SK-N-SH treated with all-trans-retinoic acid at 6 μM for 48 hours (cell line): ENCODE measurements at regions not wholly inside any gene's neighbourhood (a gene's known extent, or its start where the extent isn't known, plus 50 kb on each side); places are given as distances from the start of the nearest gene placed in this dataset.

Source experiments
- ATAC-seq: fragments of 200-7000 bp; cut with Tn5 transposase; 3 replicates; pipeline ENCODE4 v1.9.1; 2020; ENCODE audit warnings: mild to moderate bottlenecking, moderate library complexity
- ARNTL ChIP-seq: fragments of 450-650 bp; formaldehyde crosslinking; IDR thresholded peaks from 2 replicates; pipeline ENCODE4 v1.5.0; 2020; ENCODE audit warnings: low read depth, mild to moderate bottlenecking, moderate library complexity, borderline replicate concordance
- BACH2 ChIP-seq: fragments of 250-450 bp; sonication (Bioruptor Pico); IDR thresholded peaks from 2 replicates; pipeline ENCODE4 v1.9.0; 2021; ENCODE audit warnings: mild to moderate bottlenecking, borderline replicate concordance
- CREB5 ChIP-seq: fragments of 250-450 bp; sonication (Bioruptor Pico); IDR thresholded peaks from 2 replicates; pipeline ENCODE4 v1.5.1; 2020; ENCODE audit warnings: low read depth, mild to moderate bottlenecking, moderate library complexity
- CSDC2 ChIP-seq: fragments of 250-450 bp; sonication (Bioruptor Pico); IDR thresholded peaks from 2 replicates; pipeline ENCODE4 v1.5.0; 2020; ENCODE audit warnings: mild to moderate bottlenecking, moderate library complexity
- CSRNP3 ChIP-seq: fragments of 250-450 bp; sonication (Bioruptor Pico); IDR thresholded peaks from 2 replicates; pipeline ENCODE4 v1.5.1; 2021; ENCODE audit warnings: mild to moderate bottlenecking, moderate library complexity
- ESRRG ChIP-seq: fragments of 250-450 bp; sonication (Bioruptor Pico); IDR thresholded peaks from 2 replicates; pipeline ENCODE4 v1.6.1; 2021; ENCODE audit warnings: mild to moderate bottlenecking
- GLIS3 ChIP-seq: fragments of 250-450 bp; sonication (Bioruptor Pico); IDR thresholded peaks from 2 replicates; pipeline ENCODE4 v1.5.0; 2020; ENCODE audit warnings: mild to moderate bottlenecking, moderate library complexity
- ISL1 ChIP-seq: fragments of 250-450 bp; sonication (Bioruptor Pico); IDR thresholded peaks from 2 replicates; pipeline ENCODE4 v2.1.2; 2022; ENCODE audit warnings: mild to moderate bottlenecking, moderate library complexity
- OSR1 ChIP-seq: fragments of 250-450 bp; sonication (Bioruptor Pico); IDR thresholded peaks from 2 replicates; pipeline ENCODE4 v1.8.0; 2022; ENCODE audit warnings: moderate library complexity, mild to moderate bottlenecking, inconsistent platforms
- PATZ1 ChIP-seq: fragments of 250-450 bp; sonication (Bioruptor Pico); IDR thresholded peaks from 2 replicates; pipeline ENCODE4 v1.8.0; 2020; ENCODE audit warnings: mild to moderate bottlenecking, moderate library complexity, borderline replicate concordance
- POU6F1 ChIP-seq: fragments of 250-450 bp; sonication (Bioruptor Pico); IDR thresholded peaks from 2 replicates; pipeline ENCODE4 v1.8.0; 2021; ENCODE audit warnings: low read depth, mild to moderate bottlenecking, moderate library complexity, borderline replicate concordance
- PPARA ChIP-seq: fragments of 250-450 bp; sonication (Bioruptor Pico); IDR thresholded peaks from 2 replicates; pipeline ENCODE4 v1.5.0; 2020; ENCODE audit warnings: mild to moderate bottlenecking, borderline replicate concordance
- RARB ChIP-seq: fragments of 250-450 bp; sonication (Bioruptor Pico); IDR thresholded peaks from 2 replicates; pipeline ENCODE4 v1.8.0; 2021; ENCODE audit warnings: mild to moderate bottlenecking, moderate library complexity
- SNAI2 ChIP-seq: fragments of 250-450 bp; sonication (Bioruptor Pico); IDR thresholded peaks from 2 replicates; pipeline ENCODE4 v1.5.0; 2020; ENCODE audit warnings: mild to moderate bottlenecking, moderate library complexity
- TCF4 ChIP-seq: fragments of 250-450 bp; sonication (Bioruptor Pico); IDR thresholded peaks from 2 replicates; pipeline ENCODE4 v1.8.0; 2021; ENCODE audit warnings: mild to moderate bottlenecking, moderate library complexity, borderline replicate concordance
- TOX ChIP-seq: fragments of 250-450 bp; sonication (Bioruptor Pico); IDR thresholded peaks from 2 replicates; pipeline ENCODE4 v1.8.0; 2021; ENCODE audit warnings: mild to moderate bottlenecking, moderate library complexity, borderline replicate concordance
- TSHZ2 ChIP-seq: fragments of 250-450 bp; sonication (Bioruptor Pico); IDR thresholded peaks from 2 replicates; pipeline ENCODE4 v1.5.0; 2020; ENCODE audit warnings: mild to moderate bottlenecking, moderate library complexity
- ZC3H10 ChIP-seq: fragments of 250-450 bp; sonication (Bioruptor Pico); IDR thresholded peaks from 2 replicates; pipeline ENCODE4 v1.5.1; 2021; ENCODE audit warnings: mild to moderate bottlenecking, moderate library complexity
- ZFP3 ChIP-seq: fragments of 250-450 bp; sonication (Bioruptor Pico); IDR thresholded peaks from 2 replicates; pipeline ENCODE4 v1.5.0; 2020; ENCODE audit warnings: mild to moderate bottlenecking, moderate library complexity
- ZFP30 ChIP-seq: fragments of 450-650 bp; formaldehyde crosslinking; IDR thresholded peaks from 2 replicates; pipeline ENCODE4 v1.5.0; 2022; ENCODE audit warnings: mild to moderate bottlenecking, moderate library complexity
- ZNF565 ChIP-seq: fragments of 450-650 bp; formaldehyde crosslinking; conservative IDR thresholded peaks from 2 replicates; pipeline ENCODE4 v1.5.0; 2020; ENCODE audit warnings: low read depth, mild to moderate bottlenecking, moderate library complexity
- ZNF70 ChIP-seq: fragments of 450-650 bp; formaldehyde crosslinking; IDR thresholded peaks from 2 replicates; pipeline ENCODE4 v1.5.0; 2020; ENCODE audit warnings: mild to moderate bottlenecking, moderate library complexity

GRCh38 chr5:4018007-4018406 is 422.4 kb downstream of the IRX1 start:
- ATAC-seq: no peak

GRCh38 chr5:4019009-4019769 is 423.6 kb downstream of the IRX1 start:
- ATAC-seq: no peak
- TF ChIP-seq CSDC2 (CRISPR knock-in tag): no peak
- TF ChIP-seq BACH2: no peak
- no peak for TF ChIP-seq TCF4 (CRISPR knock-in tag)
- no peak for TF ChIP-seq TSHZ2
- no peak for TF ChIP-seq ZFP30
- no peak for TF ChIP-seq ARNTL (CRISPR knock-in tag)
- TF ChIP-seq OSR1 (CRISPR knock-in tag): no peak
- no peak for TF ChIP-seq GLIS3 (CRISPR knock-in tag)
- no peak for TF ChIP-seq PPARA
- no peak for TF ChIP-seq RARB (CRISPR knock-in tag)
- TF ChIP-seq ZFP3: no peak
- no peak for TF ChIP-seq ZNF70 (CRISPR knock-in tag)
- no peak for TF ChIP-seq CSRNP3 (CRISPR knock-in tag)
- no peak for TF ChIP-seq SNAI2 (CRISPR knock-in tag)
- no peak for TF ChIP-seq ZC3H10 (CRISPR knock-in tag)
- no peak for TF ChIP-seq ESRRG (CRISPR knock-in tag)
- TF ChIP-seq ZNF565: no peak
- no peak for TF ChIP-seq TOX (CRISPR knock-in tag)
- TF ChIP-seq, all 23 proteins: peak for 0

More at GRCh38 chr5:4018007-4018406, 422.4 kb downstream of the IRX1 start:
- TF ChIP-seq ZNF565 (no peak), ARNTL (CRISPR knock-in tag) (no peak), ISL1 (CRISPR knock-in tag) (no peak), TCF4 (CRISPR knock-in tag) (no peak), ZNF70 (CRISPR knock-in tag) (no peak), ESRRG (CRISPR knock-in tag) (no peak)

- no peak for TF ChIP-seq ZNF70 (CRISPR knock-in tag)
- TF ChIP-seq POU6F1 (CRISPR knock-in tag): no peak
- TF ChIP-seq OSR1 (CRISPR knock-in tag): no peak
- no peak for TF ChIP-seq CSRNP3 (CRISPR knock-in tag)
- TF ChIP-seq ESRRG (CRISPR knock-in tag): no peak
- TF ChIP-seq, all 23 proteins: peak for 0
- ATAC-seq: no peak
Measured at GRCh38 chr5:4019841-4020240, 424.2 kb downstream of the IRX1 start.

GRCh38 chr5:4020400-4020799 is 424.8 kb downstream of the IRX1 start:
- ATAC-seq: no peak
- TF ChIP-seq ISL1 (CRISPR knock-in tag) (no peak), RARB (CRISPR knock-in tag) (no peak), TOX (CRISPR knock-in tag) (no peak), CSRNP3 (CRISPR knock-in tag) (no peak), ARNTL (CRISPR knock-in tag) (no peak), PATZ1 (CRISPR knock-in tag) (no peak), ESRRG (CRISPR knock-in tag) (no peak), CSDC2 (CRISPR knock-in tag) (no peak), TCF4 (CRISPR knock-in tag) (no peak), CREB5 (CRISPR knock-in tag) (no peak)
